Loucy (cell line): ENCODE measurements at regions not wholly inside any gene's neighbourhood (a gene's known extent, or its start where the extent isn't known, plus 50 kb on each side); places are given as distances from the start of the nearest gene placed in this dataset.

ENCODE experiments used
- EZH2phosphoT487 ChIP-seq: fragments of 200-600 bp; IDR thresholded peaks from 2 replicates; pipeline ENCODE4 v1.6.1; 2018; ENCODE audit warnings: antibody characterized with exemption, mild to moderate bottlenecking, moderate library complexity, borderline replicate concordance
- TF ChIP-seq, protein P1 (sequence below): fragments of 200-600 bp; sonication (generic); conservative IDR thresholded peaks from 2 replicates; pipeline ENCODE4 v1.5.1; 2014; ENCODE audit warnings: mild to moderate bottlenecking, antibody characterized with exemption, low read length

DNA sequence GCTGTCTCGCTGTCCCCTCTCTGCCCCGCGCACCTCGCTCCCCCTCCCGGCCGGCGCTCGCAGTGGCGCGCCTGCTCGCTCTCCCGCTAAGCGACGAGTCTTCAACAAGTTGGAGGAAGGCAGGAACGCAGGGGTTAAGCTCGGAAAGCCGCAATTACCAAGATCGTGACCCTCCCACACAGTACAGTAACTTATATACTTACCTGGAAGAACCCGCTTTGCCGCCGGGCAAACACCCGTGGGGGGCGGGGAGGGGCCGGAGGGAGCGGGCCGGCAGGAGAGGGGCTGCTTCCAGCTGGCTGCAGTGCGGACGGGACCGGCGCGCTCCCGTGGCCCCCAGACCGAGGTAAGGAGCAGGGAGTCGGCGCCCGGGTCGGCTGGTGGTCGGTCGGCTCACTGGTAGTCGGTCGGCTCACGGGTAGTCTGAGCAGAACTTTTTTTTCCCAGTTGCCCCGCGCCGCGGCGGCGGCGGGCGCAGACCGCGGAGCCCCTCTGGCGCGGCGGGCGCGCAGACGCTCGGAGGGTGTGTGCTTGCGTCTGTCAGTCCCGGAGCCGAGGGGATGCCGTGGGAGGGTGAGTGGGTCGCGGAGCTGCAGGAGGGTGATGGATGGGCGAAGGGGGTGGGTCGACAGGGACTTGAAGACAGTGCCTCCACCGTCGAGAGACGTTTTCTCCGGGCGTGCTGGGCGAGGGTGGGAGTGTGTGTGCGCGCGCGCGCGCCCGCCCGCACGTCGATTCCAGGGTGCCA is 101.2 kb upstream of the HSD17B12 start:
- TF ChIP-seq, protein P1, sequence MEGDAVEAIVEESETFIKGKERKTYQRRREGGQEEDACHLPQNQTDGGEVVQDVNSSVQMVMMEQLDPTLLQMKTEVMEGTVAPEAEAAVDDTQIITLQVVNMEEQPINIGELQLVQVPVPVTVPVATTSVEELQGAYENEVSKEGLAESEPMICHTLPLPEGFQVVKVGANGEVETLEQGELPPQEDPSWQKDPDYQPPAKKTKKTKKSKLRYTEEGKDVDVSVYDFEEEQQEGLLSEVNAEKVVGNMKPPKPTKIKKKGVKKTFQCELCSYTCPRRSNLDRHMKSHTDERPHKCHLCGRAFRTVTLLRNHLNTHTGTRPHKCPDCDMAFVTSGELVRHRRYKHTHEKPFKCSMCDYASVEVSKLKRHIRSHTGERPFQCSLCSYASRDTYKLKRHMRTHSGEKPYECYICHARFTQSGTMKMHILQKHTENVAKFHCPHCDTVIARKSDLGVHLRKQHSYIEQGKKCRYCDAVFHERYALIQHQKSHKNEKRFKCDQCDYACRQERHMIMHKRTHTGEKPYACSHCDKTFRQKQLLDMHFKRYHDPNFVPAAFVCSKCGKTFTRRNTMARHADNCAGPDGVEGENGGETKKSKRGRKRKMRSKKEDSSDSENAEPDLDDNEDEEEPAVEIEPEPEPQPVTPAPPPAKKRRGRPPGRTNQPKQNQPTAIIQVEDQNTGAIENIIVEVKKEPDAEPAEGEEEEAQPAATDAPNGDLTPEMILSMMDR = no peak
- TF ChIP-seq EZH2phosphoT487 = no peak
